ENCODE measurements at regions not wholly inside any gene's neighbourhood (a gene's known extent, or its start where the extent isn't known, plus 50 kb on each side); places are given as distances from the start of the nearest gene placed in this dataset.
A peak's percentile ranks its signal among the peaks of the same experiment; 100 is the strongest.
"Not testable (repeated sequence)": the region's sequence is repeated elsewhere in the genome, so short reads cannot be mapped to it uniquely, and the experiment has no call there.

GRCh38 chr6:27112974-27113373, 134.5 kb upstream of the PRSS16 start:
- DNase-seq, result no peak

GRCh38 chr6:27119329-27119728, 128.2 kb upstream of the PRSS16 start:
- no peak for DNase-seq

DNA sequence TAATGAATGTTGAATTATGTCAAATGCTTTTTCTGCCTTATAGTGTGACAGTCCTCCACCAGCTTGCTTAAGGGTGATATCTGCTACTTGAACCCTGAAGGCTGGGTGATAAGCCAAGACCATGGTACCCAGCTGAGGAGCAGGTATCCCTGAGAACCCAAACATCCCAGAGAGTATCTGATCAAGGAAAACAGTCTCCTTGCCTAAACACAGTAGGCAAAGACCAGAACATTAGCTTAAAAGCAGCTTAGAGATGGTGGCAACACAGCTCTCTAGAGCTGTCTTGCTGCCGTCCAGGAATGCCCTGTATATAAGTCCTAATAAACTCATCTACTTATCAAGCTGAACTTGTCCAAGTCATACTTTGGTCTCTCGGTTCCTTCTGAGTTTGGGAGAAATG, 127.7 kb upstream of the PRSS16 start:
- no peak for DNase-seq

GRCh38 chr6:27121640-27122039, 125.9 kb upstream of the PRSS16 start:
- DNase-seq, result no peak

DNA sequence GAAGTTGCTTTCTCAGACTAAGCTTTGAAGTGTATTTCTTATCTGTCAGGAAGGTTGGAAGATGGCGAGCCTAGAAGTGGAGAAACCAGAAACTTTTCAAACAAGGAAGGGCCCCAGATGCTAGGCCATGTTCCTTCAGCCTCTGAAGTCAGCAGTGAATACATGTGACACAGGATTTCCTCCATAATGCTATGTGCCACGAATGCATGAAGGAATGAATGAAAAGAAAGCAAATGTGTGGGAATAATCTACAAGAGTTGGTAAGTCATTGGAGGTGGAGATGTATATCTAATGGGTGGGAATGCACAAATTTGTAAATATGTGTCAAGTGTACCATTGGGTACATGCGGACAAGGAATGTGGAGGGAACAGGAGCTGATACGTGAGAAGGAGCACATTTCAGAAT, 123.2 kb upstream of the PRSS16 start:
- no peak for DNase-seq

DNA sequence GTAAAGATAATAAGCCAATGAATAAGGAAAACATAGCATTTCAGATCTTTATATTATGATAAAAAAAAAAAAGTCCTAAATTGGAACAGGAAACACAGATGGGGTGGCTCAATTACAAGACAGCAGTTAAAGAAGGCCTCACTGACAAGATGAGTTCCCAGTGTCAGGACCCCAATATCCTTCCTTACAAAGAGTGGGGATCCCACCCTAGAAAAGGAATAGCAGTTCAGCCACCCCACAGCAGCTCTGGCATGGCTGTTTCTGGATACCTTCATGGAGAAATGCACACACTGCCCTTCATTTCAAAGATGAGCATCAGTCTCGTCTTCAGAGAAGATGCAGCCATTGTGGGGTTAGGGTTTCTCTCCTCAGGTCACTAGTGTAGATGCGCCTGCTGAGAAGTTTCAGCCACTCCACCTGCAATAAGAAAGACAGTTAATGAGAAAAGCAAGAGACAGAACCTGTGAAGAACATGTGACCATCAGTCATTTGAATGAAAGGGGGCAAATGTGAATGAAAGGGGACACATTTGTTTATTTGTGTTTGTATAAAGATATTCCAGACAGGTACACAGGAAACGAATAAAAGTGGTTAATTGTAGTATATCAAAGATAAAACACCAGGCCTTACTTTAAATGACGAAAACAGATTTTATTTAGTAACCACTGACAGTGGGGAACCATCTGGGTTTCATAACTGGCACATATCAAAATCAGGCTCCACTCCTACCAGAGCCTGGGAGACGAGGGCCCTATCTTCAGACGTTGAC, 121.3 kb upstream of the PRSS16 start:
- DNase-seq, result no peak

DNA sequence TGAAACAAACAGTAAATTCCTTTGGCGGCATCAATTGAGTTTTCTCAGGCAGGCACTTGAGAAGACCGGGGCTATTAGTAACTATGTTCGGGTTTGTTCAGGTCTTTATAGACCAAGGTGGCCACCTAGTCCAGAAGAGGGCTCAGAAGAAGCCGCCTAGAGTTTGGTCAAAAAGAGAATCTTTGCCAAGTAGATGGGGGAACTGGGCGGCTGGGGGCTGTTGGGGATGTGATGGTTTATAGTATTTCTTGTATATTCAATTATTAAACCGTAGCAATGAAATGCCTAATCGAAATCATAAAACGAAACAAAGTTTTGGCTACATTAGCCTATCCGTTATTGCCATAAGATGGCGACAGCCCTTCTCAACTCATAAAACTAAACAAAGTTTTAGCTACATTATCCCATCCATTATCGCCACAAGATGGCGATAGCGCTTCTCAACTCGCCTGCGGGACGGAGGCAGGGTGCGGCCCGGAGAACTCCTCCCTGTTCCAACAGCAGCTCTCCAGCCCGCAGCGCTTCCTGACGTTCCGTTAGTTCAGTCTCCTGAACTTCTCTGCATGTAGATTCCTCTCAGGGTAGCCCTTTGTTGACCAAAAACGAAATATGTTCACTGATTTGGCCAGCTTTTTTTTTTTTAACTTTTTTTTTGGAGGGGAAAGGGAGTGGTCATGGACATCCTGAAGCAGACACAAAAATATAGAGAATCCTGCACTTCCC, 120.5 kb upstream of the PRSS16 start:
- peak; percentile 74 for DNase-seq

DNA sequence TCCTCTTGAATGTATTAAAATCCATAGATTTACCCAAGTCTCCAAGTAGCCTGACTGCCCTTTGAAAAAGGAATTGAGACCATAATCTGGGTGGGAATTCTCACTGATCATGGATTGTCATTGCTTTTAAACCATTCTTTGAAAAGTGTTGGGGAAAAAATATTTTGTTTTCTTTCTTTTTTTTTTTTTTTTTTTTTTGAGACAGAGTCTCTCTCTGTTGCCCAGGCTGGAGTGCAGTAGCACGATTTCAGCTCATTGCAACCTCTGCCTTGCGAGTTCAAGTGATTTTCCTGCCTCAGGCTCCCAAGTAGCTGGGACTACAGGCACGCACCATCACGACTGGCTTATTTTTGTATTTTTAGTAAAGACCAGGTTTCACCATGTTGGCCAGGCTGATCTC, 119.6 kb upstream of the PRSS16 start:
- DNase-seq, result not testable (repeated sequence)

DNA sequence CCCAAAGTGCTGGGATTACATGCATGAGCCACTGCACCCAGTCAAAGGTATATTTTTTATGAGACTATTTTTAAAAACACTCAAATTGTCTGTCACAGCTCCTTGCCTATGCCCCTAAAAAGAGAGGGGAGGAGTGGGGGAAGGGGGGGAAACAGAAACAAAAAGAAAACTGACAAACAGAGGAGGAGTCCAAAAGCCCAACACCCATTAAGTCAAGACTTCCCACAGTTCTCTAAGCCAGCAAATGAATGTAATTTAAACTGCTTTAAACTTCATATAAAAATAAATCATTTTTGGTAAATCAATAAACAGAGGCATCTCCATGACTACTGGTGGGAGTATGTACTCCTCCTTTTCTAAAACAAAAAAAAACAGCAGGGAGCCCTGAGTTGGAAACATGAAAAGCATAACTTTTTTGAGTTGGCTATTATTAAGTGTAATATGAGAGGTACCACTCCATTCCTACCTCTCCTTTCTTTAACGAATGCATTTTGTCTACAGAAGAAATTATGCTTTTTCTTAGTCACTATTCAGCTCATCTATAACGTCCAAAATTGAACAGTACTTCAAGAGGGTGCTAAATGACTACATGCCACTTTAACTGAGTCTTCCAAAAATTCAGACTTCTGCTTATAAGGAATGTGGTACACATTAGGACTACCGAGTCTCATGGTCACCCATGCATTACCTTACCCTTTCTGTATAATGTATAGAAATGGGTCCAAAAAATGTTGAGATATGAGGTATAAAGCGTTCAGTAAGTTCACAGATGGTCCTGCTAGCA, 119.0 kb upstream of the PRSS16 start:
- DNase-seq, result no peak

GRCh38 chr6:27129095-27129815, 118.2 kb upstream of the PRSS16 start:
- no peak for DNase-seq

DNA sequence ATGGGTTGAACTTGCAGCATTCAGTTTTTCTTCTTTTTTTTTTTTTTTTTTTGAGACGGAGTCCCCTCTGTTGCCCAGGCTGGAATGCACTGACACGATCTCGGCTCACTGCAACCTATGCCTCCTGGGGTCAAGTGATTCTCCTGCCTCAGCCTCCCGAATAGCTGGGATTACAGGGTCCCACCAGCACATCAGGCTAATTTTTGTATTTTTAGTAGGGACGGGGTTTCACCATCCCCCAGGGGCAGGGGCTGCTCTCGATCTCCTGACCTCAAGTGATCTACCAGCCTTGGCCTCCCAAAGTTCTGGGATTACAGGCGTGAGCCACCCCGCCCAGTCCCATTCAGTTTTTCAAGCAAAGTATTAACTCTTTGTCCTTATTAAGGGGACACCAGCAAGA, 117.6 kb upstream of the PRSS16 start:
- DNase-seq, result no peak

DNA sequence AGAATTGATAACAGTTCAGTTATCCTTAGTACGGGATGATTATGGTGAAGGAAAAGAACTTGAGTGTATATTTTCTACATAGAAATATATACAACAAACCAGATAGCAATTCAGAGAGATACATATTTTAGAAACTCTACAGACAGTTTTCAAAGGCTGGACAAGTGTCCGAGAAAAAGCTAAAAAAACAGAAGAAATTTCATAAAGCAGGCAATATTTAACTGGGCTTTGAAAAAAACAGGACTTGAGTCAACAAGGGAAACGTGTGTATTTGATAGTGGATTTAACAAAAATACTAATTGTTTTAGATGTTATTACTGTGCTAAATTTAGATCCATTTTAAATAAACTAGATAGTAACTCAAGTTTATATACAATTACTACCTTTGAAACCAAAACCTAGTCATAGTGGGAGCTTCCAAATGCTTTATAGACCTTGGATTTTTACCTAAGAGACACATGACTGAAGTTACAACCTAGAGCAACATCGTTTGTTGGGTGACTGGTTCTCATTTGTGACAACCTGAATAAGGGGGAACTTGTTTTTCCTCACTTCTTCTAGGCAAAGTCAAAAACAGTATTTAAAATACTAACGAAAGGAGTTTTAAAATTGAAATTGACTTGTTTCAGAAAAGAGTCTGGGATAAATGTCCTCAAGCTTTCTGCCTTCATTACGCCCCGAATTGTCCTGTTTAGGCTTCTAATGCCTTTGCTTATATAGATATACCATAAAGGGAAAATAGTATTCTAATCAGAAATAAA, 116.7 kb upstream of the PRSS16 start:
- no peak for DNase-seq

DNA sequence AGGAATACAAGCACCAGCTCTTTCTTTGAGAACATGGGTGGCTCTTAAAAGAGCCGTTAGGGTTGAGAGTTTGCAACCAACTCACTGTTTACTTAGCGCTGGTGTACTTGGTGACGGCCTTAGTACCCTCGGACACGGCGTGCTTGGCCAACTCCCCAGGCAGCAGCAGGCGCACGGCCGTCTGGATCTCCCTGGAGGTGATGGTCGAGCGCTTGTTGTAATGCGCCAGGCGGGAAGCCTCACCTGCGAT, 115.3 kb upstream of the PRSS16 start:
- not testable (repeated sequence) for DNase-seq

- peak; percentile 86 for DNase-seq
Measured at GRCh38 chr6:27132532-27133280, 114.8 kb upstream of the PRSS16 start.

DNA sequence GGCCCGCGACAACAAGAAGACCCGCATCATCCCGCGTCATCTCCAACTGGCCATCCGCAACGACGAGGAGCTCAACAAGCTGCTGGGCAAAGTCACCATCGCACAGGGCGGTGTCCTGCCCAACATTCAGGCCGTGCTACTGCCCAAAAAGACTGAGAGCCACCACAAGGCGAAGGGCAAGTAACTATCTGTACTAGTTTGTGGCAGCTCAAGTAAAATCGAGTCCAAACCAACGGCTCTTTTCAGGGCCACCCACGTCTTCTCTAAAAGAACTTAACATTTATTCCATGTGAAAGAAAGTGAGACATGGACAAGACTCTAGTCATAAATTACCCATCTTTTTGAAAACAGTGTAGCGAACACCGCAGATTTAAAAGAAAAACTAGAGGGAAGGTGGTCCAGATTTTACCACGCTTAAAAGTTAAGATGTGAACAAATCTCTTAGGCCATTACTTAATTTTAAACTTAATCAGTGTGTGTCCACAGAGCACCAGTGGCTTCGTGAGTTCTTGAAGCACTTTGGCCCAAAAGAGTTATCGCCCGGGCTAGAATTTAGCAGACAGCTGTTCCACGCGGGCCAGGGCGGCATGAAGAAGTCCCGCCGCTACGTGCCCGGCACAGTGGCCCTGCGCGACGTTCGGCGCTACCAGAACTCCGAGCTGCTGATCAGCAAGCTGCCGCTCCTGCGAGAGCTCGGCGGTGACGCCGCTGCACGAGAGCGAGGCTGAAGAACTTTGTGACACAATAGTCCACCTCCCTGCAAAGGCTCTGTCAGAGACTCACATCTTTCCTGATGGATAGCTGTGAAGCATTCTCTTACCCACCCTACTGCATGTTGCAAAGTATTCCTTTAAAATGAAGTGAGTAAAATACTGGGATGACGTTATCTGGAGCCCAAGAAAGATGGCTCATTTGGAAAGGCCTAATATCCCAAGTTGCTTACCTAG, 113.9 kb upstream of the PRSS16 start:
- peak; percentile 51 for DNase-seq

DNA sequence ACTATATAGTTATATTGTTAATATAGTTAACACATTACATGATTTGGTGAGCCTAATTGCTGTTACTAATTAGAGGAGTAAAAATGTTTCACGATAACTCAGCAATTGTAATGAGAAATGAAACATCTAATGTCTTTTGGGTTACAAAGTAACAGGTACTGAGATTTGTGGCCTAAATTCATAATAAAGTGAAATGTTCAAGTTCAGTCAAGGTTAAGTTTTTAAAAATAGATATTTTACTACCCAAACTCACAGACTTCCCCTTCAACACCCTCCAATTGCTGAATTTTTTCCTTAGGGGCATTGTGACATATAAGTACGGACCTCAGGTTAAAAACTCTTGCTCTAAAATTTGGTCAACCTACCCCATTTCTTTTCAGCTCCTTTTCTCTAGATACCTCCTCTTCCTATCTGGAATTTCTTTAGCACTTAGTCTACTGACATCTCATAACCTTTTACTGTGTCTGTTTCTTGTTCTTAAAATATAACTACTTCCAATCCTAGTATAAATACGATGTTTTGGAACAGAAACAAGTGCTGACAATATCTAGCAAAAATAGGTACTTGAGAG, 112.3 kb upstream of the PRSS16 start:
- DNase-seq, result no peak

GRCh38 chr6:27136077-27136644, 111.3 kb upstream of the PRSS16 start:
- DNase-seq, result no peak

DNA sequence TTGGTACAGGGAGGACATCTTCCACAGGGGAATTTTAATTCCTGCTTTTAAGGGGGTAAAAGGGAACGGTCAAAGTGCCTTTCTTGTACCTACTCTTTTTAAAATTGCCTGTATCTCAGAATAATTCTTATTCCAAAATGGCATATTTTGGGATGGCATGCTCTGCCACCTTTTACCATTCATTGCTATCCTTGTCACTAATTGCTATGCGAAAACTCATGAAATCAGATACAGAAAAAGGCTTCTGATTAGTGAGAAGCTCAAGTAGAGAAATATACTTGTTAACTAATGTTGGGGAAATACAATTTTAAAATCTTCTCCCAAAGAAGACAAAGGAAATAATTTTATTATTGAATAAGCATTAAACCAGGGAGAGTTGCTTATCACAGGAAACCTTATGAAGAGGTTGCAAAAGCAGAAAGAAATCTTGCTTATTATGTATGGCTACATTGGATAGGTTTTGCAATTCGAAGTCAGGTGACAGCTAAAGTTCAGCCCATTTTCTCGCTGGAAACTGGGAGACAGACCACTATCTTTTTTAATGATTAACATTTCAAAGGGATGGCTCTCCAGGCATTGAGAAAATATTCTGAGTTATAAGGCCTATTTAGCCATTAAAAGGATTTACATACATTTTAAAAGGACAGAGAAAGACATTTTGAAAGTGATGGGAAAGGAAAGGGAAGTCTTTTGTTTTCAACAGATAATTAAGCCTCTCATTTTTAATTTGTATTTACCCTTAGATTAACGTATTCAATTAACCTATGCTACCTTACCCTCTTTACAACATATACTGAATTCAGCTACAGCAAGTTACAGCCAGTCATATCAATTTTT, 110.3 kb upstream of the PRSS16 start:
- no peak for DNase-seq

- DNase-seq, result no peak
Measured at GRCh38 chr6:27138406-27138805, 109.1 kb upstream of the PRSS16 start.

Measured in stimulated activated naive CD4-positive, alpha-beta T cell treated with Interleukin-2 at 50 U/mL for 16 hours (primary cell).